KBM-7 (cell line): ENCODE measurements at regions not wholly inside any gene's neighbourhood (a gene's known extent, or its start where the extent isn't known, plus 50 kb on each side); places are given as distances from the start of the nearest gene placed in this dataset.

ENCODE experiments used
- DNase-seq: peaks from one replicate; pipeline ENCODE4 v3.0.0-alpha.2; 2015
- in situ Hi-C: fragments of 300-500 bp; cut with MboI; formaldehyde crosslinking; loops from 2 replicates; pipeline ENCODE4 v1.14.3; 2020; ENCODE audit warnings: low sequenced_read_pairs, low pct_unique_long_range_greater_than_20kb, mixed read lengths

- in situ Hi-C loops, result no loop called here
Measured at GRCh38 chr13:80055847-80056246, 285.1 kb downstream of the SPRY2 start.

GRCh38 chr13:80054806-80055205 is 286.1 kb downstream of the SPRY2 start:
- no peak for DNase-seq
- in situ Hi-C loops, result no loop called here

More at GRCh38 chr13:80055847-80056246, 285.1 kb downstream of the SPRY2 start:
- no peak for DNase-seq

GRCh38 chr13:80052286-80052685 is 288.6 kb downstream of the SPRY2 start:
- in situ Hi-C loops, result no loop called here

GRCh38 chr13:80050252-80050651 is 290.7 kb downstream of the SPRY2 start:
- in situ Hi-C loops, result no loop called here
- peak; percentile 9 for DNase-seq

More at GRCh38 chr13:80052286-80052685, 288.6 kb downstream of the SPRY2 start:
- no peak for DNase-seq

- DNase-seq, result peak; percentile 96
- in situ Hi-C loops, result no loop called here
Measured at GRCh38 chr13:80048802-80049201, 292.1 kb downstream of the SPRY2 start.

- in situ Hi-C loops, result no loop called here
- no peak for DNase-seq
Measured at GRCh38 chr13:80048030-80048429, 292.9 kb downstream of the SPRY2 start.

- DNase-seq, result no peak
- in situ Hi-C loops, result no loop called here
Measured at GRCh38 chr13:80047406-80047805, 293.5 kb downstream of the SPRY2 start.

GRCh38 chr13:80040981-80041317 is 300.0 kb downstream of the SPRY2 start:
- in situ Hi-C loops, result no loop called here
- DNase-seq, result no peak

GRCh38 chr13:80040196-80040980 is 300.5 kb downstream of the SPRY2 start:
- DNase-seq, result no peak
- in situ Hi-C loops, result no loop called here

GRCh38 chr13:80039000-80039399 is 301.9 kb downstream of the SPRY2 start:
- no peak for DNase-seq
- in situ Hi-C loops, result no loop called here

GRCh38 chr13:80038371-80038770 is 302.6 kb downstream of the SPRY2 start:
- in situ Hi-C loops, result no loop called here

GRCh38 chr13:80037505-80037888 is 303.4 kb downstream of the SPRY2 start:
- in situ Hi-C loops, result no loop called here
- no peak for DNase-seq

More at GRCh38 chr13:80038371-80038770, 302.6 kb downstream of the SPRY2 start:
- no peak for DNase-seq

GRCh38 chr13:80036845-80037504 is 304.0 kb downstream of the SPRY2 start:
- peak; percentile 89 for DNase-seq
- in situ Hi-C loops, result no loop called here

- in situ Hi-C loops, result no loop called here
- no peak for DNase-seq
Measured at GRCh38 chr13:80035096-80035495, 305.8 kb downstream of the SPRY2 start.

- in situ Hi-C loops, result no loop called here
- no peak for DNase-seq
Measured at GRCh38 chr13:80033951-80034350, 307.0 kb downstream of the SPRY2 start.

- in situ Hi-C loops, result no loop called here
- DNase-seq, result no peak
Measured at GRCh38 chr13:80033286-80033685, 307.6 kb downstream of the SPRY2 start.

- in situ Hi-C loops, result no loop called here
- DNase-seq, result peak; percentile 32
Measured at GRCh38 chr13:80030491-80030890, 310.4 kb downstream of the SPRY2 start.

- DNase-seq, result no peak
- in situ Hi-C loops, result no loop called here
Measured at GRCh38 chr13:80029170-80029569, 311.8 kb downstream of the SPRY2 start.

GRCh38 chr13:80022146-80022545 is 318.8 kb downstream of the SPRY2 start:
- DNase-seq, result no peak
- in situ Hi-C loops, result no loop called here

- peak; percentile 12 for DNase-seq
- in situ Hi-C loops, result no loop called here
Measured at GRCh38 chr13:80012251-80012650, 328.7 kb downstream of the SPRY2 start.
